Esophagus squamous epithelium (tissue), 5 donors: ENCODE measurements at regions not wholly inside any gene's neighbourhood (a gene's known extent, or its start where the extent isn't known, plus 50 kb on each side); places are given as distances from the start of the nearest gene placed in this dataset.

Experiments used
- DNase-seq: peaks from one replicate; lab custom pipeline; 2025; lab: John Stamatoyannopoulos, UW
- H3K27ac ChIP-seq, 4 donors: fragments of 200-600 bp; sonication (generic); one replicate each; pipeline ENCODE4 v1.5.1; 2016 to 2019; ENCODE audit warnings: mild to moderate bottlenecking in 1 of 4
- H3K27me3 ChIP-seq, 4 donors: fragments of 200-600 bp; sonication (generic); 1 replicate in 3 of 4; 2 replicates in 1 of 4; pipeline versions ENCODE4 v1.5.1 to v1.6.0; 2017 to 2021; ENCODE audit warnings: antibody characterized with exemption in 1 of 4
- H3K36me3 ChIP-seq, 3 donors: fragments of 200-600 bp; sonication (generic); one replicate each; pipeline ENCODE4 v1.5.1; 2016 to 2019
- H3K4me1 ChIP-seq, 3 donors: fragments of 200-600 bp; sonication (generic); one replicate each; pipeline ENCODE4 v1.5.1; 2017 to 2019
- H3K4me3 ChIP-seq, 4 donors: fragments of 200-600 bp; sonication (generic); 1 replicate in 3 of 4; 2 replicates in 1 of 4; pipeline ENCODE4 v1.5.1; 2016 to 2019; ENCODE audit warnings: mild to moderate bottlenecking in 2 of 4, moderate library complexity in 1 of 4
- H3K9me3 ChIP-seq, 3 donors: fragments of 200-600 bp; sonication (generic); one replicate each; pipeline ENCODE4 v1.5.1; 2016 to 2019
- POLR2A ChIP-seq, 4 donors: fragments of 450-650 bp; IDR thresholded peaks; one replicate each; pipeline ENCODE4 v1.6.1; 2017; ENCODE audit warnings: antibody characterized with exemption in 4 of 4, mild to moderate bottlenecking in 4 of 4, moderate library complexity in 3 of 4
- WGBS, 2 donors: methylation state at CpG; one replicate each; pipeline ENCODE4 v1.1.5; 2018; 5-methylcytosine and 5-hydroxymethylcytosine counted together
- intact Hi-C: fragments of 100-400 bp; cut with DNase I; formaldehyde crosslinking; loops from one replicate; pipeline ENCODE4 v1.15.0; 2022
- TF ChIP-seq, protein P1 (sequence below), 6 experiments: fragments of 450-650 bp in 4 of 6; fragments of 200-600 bp in 2 of 6; sonication (generic) in 2 of 6; IDR thresholded peaks; one replicate each; pipeline ENCODE4 v1.5.1; 2016 to 2019; ENCODE audit warnings: antibody characterized with exemption in 6 of 6, mild to moderate bottlenecking in 4 of 6, moderate library complexity in 4 of 6
- donor health status: DM: yes; HTN: yes; CAD: no.

DNA sequence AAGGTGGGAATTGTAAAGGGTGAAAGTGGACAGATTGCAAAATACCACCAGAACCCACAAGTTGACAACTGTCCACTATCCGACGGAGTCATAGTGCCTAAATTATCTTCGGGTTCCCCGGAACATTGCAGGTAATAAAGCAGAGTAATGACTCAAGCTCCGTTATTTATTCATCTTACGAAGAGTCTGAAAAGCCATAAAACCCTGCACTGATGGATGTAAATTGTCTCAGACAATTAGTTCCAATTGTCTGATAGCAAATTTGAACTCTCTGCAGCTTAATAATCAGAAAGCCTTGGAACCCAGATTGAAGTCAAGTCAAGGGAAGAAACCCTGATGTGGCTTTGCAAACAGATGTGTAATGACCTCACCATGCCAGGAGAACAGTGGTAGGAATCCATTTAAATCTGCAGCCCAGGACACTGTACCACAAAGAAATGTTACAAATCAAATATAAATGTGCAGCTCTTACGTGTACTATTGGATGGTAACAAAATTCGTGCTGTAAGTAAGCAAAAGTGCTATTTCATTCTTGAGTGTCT, 437.3 kb upstream of the SOX11 start:
- H3K36me3 ChIP-seq: no peaks in the 10 kb centered on the region
- TF ChIP-seq, protein P1, sequence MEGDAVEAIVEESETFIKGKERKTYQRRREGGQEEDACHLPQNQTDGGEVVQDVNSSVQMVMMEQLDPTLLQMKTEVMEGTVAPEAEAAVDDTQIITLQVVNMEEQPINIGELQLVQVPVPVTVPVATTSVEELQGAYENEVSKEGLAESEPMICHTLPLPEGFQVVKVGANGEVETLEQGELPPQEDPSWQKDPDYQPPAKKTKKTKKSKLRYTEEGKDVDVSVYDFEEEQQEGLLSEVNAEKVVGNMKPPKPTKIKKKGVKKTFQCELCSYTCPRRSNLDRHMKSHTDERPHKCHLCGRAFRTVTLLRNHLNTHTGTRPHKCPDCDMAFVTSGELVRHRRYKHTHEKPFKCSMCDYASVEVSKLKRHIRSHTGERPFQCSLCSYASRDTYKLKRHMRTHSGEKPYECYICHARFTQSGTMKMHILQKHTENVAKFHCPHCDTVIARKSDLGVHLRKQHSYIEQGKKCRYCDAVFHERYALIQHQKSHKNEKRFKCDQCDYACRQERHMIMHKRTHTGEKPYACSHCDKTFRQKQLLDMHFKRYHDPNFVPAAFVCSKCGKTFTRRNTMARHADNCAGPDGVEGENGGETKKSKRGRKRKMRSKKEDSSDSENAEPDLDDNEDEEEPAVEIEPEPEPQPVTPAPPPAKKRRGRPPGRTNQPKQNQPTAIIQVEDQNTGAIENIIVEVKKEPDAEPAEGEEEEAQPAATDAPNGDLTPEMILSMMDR (IDR thresholded peaks at IDR 0.05): no peak
- TF ChIP-seq POLR2A (IDR thresholded peaks at IDR 0.05): no peak
- no peak overlapping the region for H3K27ac ChIP-seq
- DNase-seq: no peak
- H3K27me3 ChIP-seq: no peaks in the 10 kb centered on the region
- intact Hi-C loops: no loop called here
- no peak overlapping the region for H3K4me3 ChIP-seq
- peaks cover 0 to 6% (median 0%) of the 10 kb centered on the region in 3 donors for H3K9me3 ChIP-seq
- no peaks in the 10 kb centered on the region for H3K4me1 ChIP-seq
- 74 to 83% methylated on average over 8 of the region's 8 CpGs for WGBS, 2 donors

DNA sequence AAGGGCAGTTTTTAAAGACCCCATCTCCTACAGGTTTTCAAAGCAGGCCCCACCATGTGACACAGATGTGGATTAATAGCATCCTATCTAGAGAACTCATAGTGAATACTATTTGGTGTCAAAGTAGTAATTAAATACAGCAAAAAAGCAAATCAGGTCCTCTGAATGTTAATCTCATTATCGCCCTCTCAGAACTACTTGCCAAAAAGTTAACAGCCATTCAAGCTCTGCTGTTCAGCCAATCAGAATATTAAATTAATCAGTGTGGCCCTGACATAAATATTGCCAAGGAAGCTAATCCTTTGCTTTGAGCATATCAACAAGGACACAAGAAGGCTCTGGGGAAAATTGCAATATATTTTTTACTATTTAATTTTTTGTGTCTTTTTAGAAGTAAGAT, 428.9 kb upstream of the SOX11 start:
- TF ChIP-seq, protein P1 (IDR thresholded peaks at IDR 0.05): no peak
- TF ChIP-seq POLR2A (IDR thresholded peaks at IDR 0.05): no peak
- 88 to 94% methylated on average over 1 of the region's 1 CpG for WGBS, 2 donors
- intact Hi-C loops: no loop called here
- Histone ChIP-seq H3K36me3 (no peaks in the 10 kb centered on the region), H3K4me3 (no peak overlapping the region), H3K9me3 (no peaks in the 10 kb centered on the region), H3K27ac (no peak overlapping the region), H3K4me1 (no peaks in the 10 kb centered on the region), H3K27me3 (no peaks in the 10 kb centered on the region)
- DNase-seq: no peak

DNA sequence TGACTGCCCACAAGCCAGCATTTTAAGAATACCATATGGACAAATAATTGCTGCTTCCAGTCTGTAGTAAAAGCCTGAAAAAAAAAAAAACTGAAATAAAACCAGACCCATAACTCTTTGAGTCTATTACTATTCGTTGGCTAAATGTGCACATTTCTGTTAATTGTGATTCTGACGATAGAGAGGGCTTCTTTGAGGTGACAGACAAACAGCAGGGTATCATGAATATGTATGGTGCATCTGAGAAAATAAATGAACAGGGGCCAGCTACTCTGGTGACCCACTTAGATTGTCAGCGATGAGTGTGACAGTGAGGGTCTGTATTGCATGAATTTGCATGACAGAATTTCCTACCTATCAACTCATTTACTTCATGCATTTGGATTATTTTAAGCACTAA, 427.8 kb upstream of the SOX11 start:
- no peak overlapping the region for H3K4me3 ChIP-seq
- intact Hi-C loops: no loop called here

DNA sequence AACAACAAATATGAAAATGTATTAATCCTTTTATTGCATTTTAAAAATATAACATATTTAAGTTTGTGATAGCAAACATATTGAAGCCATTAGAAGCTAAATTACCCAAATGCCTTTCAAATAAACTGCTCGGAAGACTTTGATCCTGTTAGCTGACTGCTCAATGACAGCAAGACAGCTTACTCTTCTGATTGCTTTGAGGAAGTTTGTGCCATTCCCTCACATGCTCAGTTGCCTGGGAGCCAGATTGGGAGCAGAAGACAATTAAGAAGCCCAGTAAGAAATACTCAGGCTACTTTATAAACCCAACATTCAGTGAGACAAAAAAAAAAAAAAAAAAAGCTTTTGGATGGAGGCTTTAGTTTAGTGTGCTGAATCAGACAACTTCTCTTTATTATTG, 407.1 kb upstream of the SOX11 start:
- Histone ChIP-seq H3K27ac (no peak overlapping the region), H3K9me3 (peaks cover 0 to 5% (median 4%) of the 10 kb centered on the region in 3 donors), H3K4me3 (no peak overlapping the region), H3K27me3 (no peaks in the 10 kb centered on the region), H3K36me3 (no peaks in the 10 kb centered on the region), H3K4me1 (no peaks in the 10 kb centered on the region)
- TF ChIP-seq, protein P1 (IDR thresholded peaks at IDR 0.05): no peak
- TF ChIP-seq POLR2A (IDR thresholded peaks at IDR 0.05): no peak
- DNase-seq: no peak
- 67 to 79% methylated on average over 1 of the region's 1 CpG for whole genome bisulfite sequencing, 2 donors
- intact Hi-C loops: no loop called here

More for the DNA sequence above, 427.8 kb upstream of the SOX11 start:
- Histone ChIP-seq H3K4me1 (no peaks in the 10 kb centered on the region), H3K9me3 (no peaks in the 10 kb centered on the region), H3K27me3 (no peaks in the 10 kb centered on the region), H3K36me3 (no peaks in the 10 kb centered on the region), H3K27ac (no peak overlapping the region)
- no peak for DNase-seq
- 52 to 60% methylated on average over 3 of the region's 3 CpGs for WGBS, 2 donors
- no peak for TF ChIP-seq POLR2A (IDR thresholded peaks at IDR 0.05)
- TF ChIP-seq, protein P1 (IDR thresholded peaks at IDR 0.05): no peak

DNA sequence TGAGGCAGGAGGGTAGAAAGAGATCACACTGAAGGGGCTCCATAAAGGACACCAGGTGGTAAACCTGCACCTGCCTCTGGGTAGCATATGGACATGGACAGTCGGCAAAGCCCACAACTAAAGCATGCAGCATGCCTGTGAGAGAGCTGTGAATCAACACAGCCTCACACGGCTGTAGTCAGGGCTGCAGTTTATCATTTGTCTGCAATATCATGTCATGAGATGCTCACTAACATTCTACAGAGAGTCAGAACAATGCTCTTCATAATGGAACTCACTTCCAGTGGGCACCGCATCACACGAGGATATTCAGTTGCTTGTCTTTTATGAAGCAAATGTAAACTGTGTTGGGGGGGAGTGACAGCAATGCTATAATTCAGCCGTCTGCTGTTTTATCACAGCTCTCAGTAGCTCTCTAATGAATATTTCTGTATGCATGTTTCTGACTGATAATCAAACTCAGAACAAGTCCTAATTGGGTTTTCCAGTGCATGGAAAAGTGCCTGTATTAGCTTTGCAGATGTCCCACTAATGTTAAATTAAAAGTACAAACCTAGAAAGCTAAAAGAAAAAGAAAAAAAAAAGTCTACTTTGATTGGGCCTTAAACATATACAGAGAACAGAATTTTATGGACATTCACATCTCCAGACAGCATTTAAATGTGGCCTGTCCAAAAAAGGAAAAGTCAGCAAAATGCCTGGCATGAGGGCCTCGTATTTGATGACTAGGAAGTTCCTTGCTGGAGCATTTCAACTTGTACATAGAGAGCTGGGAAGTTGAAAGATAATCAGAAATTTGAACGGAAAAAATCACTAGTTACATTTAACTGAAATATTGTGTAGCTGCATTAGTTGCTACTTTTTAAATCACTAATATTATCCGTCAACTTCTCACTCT, 406.1 kb upstream of the SOX11 start:
- 58 to 64% methylated on average over 4 to 8 of the region's 8 CpGs for WGBS, 2 donors
- H3K4me1 ChIP-seq: no peaks in the 10 kb centered on the region
- TF ChIP-seq, protein P1 (IDR thresholded peaks at IDR 0.05): no peak
- TF ChIP-seq POLR2A (IDR thresholded peaks at IDR 0.05): no peak
- H3K9me3 ChIP-seq: peaks cover 0 to 5% (median 0%) of the 10 kb centered on the region in 3 donors
- no peaks in the 10 kb centered on the region for H3K27me3 ChIP-seq
- no peak for DNase-seq
- intact Hi-C loops: no loop called here
- no peak overlapping the region for H3K27ac ChIP-seq
- H3K36me3 ChIP-seq: no peaks in the 10 kb centered on the region
- no peak overlapping the region for H3K4me3 ChIP-seq
